ENCODE measurements at regions not wholly inside any gene's neighbourhood (a gene's known extent, or its start where the extent isn't known, plus 50 kb on each side); places are given as distances from the start of the nearest gene placed in this dataset.

DNA sequence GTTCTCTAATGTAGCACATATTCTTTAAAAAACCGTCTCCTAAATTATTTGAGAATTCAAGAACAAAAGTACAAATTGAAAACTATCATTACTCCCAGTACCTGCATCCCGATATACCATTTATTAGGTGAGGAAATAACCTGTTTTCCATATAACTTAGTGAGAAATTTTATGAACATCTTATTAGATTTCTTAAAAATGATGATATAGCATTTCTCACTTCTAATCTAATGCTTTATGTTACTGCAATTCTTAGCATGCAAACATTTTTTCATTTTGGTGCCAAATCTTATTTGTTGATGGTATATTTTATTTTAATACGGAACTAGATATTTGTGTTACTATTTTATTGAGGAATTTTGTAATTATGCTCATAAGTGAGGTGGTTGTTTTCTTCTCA lies 1321.3 kb upstream of the SLC10A2 start:
- no peak for TF ChIP-seq CTCF (IDR thresholded peaks at IDR 0.05)

DNA sequence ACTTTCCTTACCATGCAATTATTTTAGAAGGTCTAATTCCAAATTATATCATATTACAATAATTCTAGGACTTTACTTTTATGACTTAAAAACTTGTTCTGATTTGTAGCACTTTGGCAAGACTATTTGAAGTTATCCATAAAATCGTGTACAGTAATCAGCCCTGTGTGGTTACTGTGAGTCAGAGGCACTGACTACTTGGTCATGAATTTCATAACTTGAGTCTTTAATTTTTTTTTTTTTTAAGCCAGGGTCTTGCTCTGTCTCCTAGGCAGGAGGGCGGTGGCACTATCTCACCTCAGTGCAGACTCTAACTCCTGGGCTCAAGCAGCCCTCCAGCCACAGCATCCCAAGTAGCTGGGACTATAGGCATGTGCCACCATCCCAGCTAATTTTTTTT lies 1319.2 kb upstream of the SLC10A2 start:
- no peaks in the 10 kb centered on the region for H3K9me3 ChIP-seq
- H3K36me3 ChIP-seq: no peaks in the 10 kb centered on the region
- DNase-seq (ENCODE audit: low spot score in 2 of 2): no peak
- no peaks in the 10 kb centered on the region for H3K4me1 ChIP-seq
- H3K27me3 ChIP-seq: no peaks in the 10 kb centered on the region
- TF ChIP-seq CTCF (IDR thresholded peaks at IDR 0.05): no peak
- intact Hi-C loops (cut with DNase I): no loop called here
- H3K27ac ChIP-seq: no peak overlapping the region
- no peak overlapping the region for H3K4me3 ChIP-seq

More for the DNA sequence above, 1321.3 kb upstream of the SLC10A2 start:
- no peak for DNase-seq (ENCODE audit: low spot score in 2 of 2)
- Histone ChIP-seq H3K36me3 (no peaks in the 10 kb centered on the region), H3K27me3 (no peaks in the 10 kb centered on the region), H3K27ac (no peak overlapping the region), H3K4me3 (no peak overlapping the region), H3K9me3 (no peaks in the 10 kb centered on the region), H3K4me1 (no peaks in the 10 kb centered on the region)
- intact Hi-C loops (cut with DNase I): no loop called here

DNA sequence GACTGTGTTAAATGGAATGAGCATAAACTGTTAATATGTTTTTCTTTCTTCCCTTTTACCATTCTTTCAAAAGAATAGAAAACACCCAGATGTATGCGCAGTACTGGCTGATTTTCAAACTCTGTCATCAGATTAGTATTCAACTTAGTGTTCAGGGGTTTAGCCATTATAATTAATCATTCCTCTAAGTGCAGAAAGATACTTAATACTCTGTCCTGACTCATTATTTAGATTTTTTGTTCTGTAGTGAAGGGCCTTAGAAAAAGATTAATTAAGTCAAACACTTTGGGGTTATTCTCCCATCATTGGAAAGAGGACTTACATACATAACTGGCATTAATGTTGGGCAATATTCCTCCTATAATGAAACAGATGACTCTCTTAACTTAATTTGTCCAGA lies 1316.7 kb upstream of the SLC10A2 start:
- DNase-seq (ENCODE audit: low spot score in 2 of 2): no peak
- intact Hi-C loops (cut with DNase I): no loop called here
- H3K4me3 ChIP-seq: no peak overlapping the region
- H3K36me3 ChIP-seq: no peaks in the 10 kb centered on the region
- TF ChIP-seq CTCF (IDR thresholded peaks at IDR 0.05): no peak
- no peaks in the 10 kb centered on the region for H3K4me1 ChIP-seq
- H3K9me3 ChIP-seq: no peaks in the 10 kb centered on the region
- H3K27ac ChIP-seq: no peak overlapping the region
- H3K27me3 ChIP-seq: no peaks in the 10 kb centered on the region

DNA sequence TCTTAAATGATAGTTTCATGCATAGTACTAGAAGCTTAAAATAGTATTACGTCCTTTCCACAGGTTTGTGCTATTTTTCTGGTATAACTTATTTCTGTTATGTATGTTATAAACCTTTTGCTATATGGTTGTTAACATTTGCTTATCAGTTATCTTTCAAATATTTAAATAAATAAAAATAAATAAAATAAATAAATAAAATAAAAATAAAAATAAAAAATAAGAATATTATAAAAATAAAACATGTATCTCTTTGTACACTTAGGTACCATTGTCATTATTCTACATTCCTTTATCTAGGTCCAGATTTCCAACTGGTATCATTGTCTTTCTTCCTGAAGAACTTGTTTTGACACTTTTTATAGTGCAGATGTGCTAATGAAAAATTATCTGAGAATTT lies 1310.4 kb upstream of the SLC10A2 start:
- Histone ChIP-seq H3K27me3 (no peaks in the 10 kb centered on the region), H3K36me3 (no peaks in the 10 kb centered on the region), H3K9me3 (no peaks in the 10 kb centered on the region), H3K27ac (no peak overlapping the region), H3K4me3 (no peak overlapping the region), H3K4me1 (no peaks in the 10 kb centered on the region)
- no peak for TF ChIP-seq CTCF (IDR thresholded peaks at IDR 0.05)
- no peak for DNase-seq (ENCODE audit: low spot score in 2 of 2)
- intact Hi-C loops (cut with DNase I): no loop called here

DNA sequence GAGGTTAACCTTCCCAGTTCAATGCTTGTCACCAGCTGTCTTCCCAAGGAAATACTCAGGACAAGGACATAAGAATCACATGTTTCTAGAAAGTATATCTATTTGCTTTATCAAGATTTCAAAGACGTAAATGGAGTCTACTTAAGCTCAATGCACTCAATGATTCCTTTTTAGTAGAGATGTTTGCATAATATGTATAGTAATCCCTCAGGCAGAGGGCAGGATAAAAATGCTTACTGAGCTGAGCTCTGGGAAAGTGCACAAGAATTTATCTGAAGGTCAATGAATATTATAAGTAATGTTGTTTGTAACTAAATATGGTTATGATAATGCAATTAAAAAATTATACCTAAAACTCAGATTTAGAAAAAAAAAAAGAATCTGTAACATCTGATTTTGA lies 1309.4 kb upstream of the SLC10A2 start:
- no peaks in the 10 kb centered on the region for H3K36me3 ChIP-seq
- H3K4me1 ChIP-seq: no peaks in the 10 kb centered on the region
- H3K27ac ChIP-seq: no peak overlapping the region
- no peak for DNase-seq (ENCODE audit: low spot score in 2 of 2)
- H3K9me3 ChIP-seq: no peaks in the 10 kb centered on the region
- TF ChIP-seq CTCF (IDR thresholded peaks at IDR 0.05): no peak
- H3K4me3 ChIP-seq: no peak overlapping the region
- no peaks in the 10 kb centered on the region for H3K27me3 ChIP-seq
- intact Hi-C loops (cut with DNase I): no loop called here

- no peaks in the 10 kb centered on the region for H3K9me3 ChIP-seq
- H3K4me1 ChIP-seq: no peaks in the 10 kb centered on the region
- H3K27me3 ChIP-seq: no peaks in the 10 kb centered on the region
- H3K27ac ChIP-seq: no peak overlapping the region
- no peak for TF ChIP-seq CTCF (IDR thresholded peaks at IDR 0.05)
- no peaks in the 10 kb centered on the region for H3K36me3 ChIP-seq
- H3K4me3 ChIP-seq: no peak overlapping the region
- intact Hi-C loops (cut with DNase I): no loop called here
- no peak for DNase-seq (ENCODE audit: low spot score in 2 of 2)
Observed at GRCh38 chr13:104372095-104372655, 1306.0 kb upstream of the SLC10A2 start.

Data from ascending aorta (tissue), 2 donors.